GM19043 (cell line): ENCODE measurements at regions not wholly inside any gene's neighbourhood (a gene's known extent, or its start where the extent isn't known, plus 50 kb on each side); places are given as distances from the start of the nearest gene placed in this dataset.
A peak's percentile ranks its signal among the peaks of the same experiment; 100 is the strongest.
"Not testable (repeated sequence)": the region's sequence is repeated elsewhere in the genome, so short reads cannot be mapped to it uniquely, and the experiment has no call there.

Experiments
- ATAC-seq: cut with Tn5 transposase; IDR thresholded peaks from one replicate; pipeline ENCODE4 v1.9.1; 2021; ENCODE audit warnings: low read depth; ENCODE audit not compliant: unreplicated experiment

DNA sequence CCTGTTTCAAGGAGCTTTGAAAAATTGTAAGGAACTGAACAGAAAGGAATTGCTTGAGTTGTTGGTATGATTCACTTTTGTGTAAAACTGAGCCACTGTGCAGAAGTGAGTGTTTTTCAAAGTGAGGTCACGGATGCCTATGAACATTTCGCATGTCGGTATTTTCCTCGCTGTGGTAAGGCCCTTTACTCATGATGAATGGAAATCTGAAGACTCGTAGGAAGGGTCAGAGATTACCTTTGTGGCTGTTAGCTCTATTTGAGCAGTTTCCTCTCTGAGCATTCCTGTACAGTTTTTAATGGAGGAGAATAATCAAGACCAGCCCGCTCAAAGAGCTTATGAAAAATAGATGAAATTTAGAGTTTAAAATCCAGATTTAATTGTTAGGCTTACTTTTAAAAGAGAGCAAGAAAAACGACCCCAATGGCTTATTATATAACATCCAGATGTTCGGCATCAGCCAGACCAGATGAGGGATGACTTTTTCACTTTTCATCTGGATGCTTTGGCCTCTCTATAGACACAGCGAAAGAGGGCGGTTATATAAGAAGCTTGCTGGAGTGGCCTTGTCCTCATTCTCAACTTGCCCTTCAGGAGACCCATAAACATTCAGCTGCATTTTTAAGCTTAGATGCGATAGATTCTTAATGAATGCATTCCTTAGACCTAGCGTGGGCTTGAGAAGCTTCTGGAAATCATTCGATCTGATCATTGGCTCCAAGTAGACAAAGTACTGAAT, 99.5 kb downstream of the CD83 start:
- no peak for ATAC-seq

DNA sequence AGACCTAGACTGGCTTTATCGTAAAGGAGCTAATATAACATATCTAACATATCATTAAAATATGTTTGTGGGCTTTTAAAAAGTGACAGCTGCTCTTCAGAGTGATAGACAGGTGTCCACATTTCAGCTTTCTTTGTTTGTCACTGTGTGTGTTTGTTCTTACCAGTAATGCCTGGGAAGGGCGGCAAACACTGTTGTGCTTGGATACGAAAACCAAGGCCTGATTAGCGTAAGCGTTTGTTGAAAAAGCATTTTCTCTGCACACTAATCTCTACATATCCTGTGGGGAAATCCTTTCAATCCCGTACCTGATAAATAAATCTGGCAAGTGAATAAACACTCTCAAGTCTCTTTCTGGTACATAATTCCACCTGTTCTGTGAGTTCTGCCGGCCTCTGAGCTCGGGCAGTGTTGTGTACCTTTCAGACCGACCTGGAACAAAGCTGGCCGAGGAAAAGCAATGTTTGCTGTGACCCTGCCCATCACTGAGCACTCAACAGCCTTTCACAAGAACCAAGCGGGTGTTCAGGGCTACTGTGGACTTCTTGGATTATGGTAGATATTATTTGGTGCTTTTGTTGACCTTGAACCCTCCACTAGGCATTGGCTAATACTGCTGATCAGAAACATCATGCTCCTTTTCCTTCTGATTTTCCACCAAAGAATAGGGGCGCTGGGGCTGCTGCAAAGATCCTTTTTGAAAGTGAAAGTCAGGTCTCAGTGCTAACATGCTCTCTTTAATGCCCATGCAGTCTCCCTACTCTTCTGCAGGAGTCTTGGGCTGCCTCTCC, 100.4 kb downstream of the CD83 start:
- no peak for ATAC-seq

- ATAC-seq: no peak
Measured at GRCh38 chr6:14218519-14218800, 100.9 kb downstream of the CD83 start.

- ATAC-seq: no peak
Measured at GRCh38 chr6:14221564-14222279, 104.2 kb downstream of the CD83 start.

DNA sequence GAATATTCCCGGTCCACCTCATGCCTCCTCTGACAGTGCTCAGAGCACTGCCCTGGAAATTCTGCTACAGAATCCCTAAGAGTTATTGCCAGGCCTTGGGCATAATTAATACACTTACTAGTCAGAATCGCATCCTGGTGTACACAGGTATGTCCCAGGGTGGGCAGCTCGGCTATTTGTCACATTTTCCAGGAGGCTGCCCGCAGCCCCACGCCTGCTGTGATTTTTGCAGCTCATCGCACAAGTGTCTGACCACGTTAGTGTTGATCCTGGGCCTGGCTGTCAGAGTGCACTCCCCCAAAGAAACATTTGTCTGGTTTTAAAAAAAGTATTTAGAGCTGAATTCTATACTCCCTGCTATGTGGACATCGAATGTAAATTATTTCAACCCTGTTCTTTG, 105.4 kb downstream of the CD83 start:
- no peak for ATAC-seq

DNA sequence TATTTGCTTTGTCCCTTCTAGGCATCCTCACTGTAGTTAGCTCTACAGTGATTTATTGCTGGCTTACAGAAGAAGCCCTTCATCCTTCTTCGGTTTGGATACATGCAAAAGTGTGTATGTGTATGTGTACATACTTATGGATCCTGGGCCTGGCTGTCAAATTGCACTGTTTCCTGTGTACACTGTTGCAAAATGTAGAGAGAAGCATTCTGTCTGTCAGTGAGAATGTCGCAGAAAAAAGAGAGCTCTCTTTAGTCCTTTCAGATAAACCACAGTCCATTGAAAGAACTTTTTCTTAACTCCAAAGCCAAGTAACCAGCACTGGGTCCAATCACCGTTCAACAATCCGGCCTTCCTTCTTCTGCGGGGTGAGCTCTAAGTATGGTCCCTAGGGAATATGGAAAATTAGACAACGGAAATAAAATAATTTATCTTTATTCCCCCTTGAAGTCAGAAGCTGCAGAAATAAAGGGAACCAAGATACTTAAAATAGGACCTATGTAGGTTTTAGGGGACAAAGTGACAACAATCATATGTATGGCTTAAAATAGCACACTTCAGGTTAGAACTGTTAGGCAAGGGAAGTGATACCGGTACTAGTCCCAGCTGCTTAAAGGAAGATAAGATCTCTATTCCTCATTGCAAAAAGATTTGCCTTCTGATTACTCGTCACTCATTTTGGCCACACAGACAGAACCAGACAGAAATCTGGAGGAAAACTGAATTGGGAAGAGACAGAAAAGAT, 107.0 kb downstream of the CD83 start:
- ATAC-seq: peak; percentile 83

GRCh38 chr6:14226051-14226660, 108.6 kb downstream of the CD83 start:
- ATAC-seq: no peak

DNA sequence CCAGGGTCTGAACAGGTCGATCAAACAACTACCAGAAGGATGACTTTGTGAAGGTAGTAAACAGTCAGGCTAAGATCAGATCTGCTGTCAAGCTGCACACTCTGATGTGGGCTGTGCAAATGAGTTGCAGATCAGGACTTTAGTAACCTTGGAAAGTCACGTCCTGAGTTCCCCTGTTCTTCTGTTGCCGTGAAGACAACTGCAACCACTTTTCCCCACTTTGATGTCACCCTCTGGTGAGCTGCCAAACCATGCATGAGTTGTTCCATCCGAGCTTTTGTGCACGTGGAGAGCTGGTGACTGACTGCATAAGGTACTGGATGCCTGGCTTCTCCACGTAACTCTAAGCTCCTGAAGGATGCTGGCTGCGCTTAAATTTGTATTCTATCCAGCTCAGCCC, 111.0 kb downstream of the CD83 start:
- no peak for ATAC-seq

DNA sequence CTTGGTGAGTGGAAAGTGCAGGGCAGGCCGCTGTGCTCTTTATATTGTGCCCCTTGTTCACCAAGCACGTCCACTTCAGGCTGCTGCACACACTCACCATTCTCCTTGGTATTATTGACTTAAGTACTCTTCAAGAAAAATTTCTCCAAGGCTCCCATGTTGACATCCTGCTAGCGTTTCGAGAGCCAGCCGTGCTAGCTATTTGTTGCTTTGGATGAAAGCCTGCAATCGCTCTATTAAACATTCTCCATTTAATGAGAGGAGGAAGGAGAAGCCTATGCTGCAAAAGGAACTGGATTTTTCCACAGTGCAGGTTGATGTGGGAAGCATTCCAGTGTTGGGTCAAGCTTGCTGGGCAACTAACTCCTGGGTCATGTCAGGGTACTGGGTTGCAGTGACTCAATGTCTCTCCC, 113.5 kb downstream of the CD83 start:
- ATAC-seq: no peak

- ATAC-seq: no peak
Measured at GRCh38 chr6:14231501-14232280, 114.1 kb downstream of the CD83 start.

GRCh38 chr6:14232889-14233288, 115.3 kb downstream of the CD83 start:
- ATAC-seq: no peak

GRCh38 chr6:14235653-14236356, 118.2 kb downstream of the CD83 start:
- ATAC-seq: no peak

DNA sequence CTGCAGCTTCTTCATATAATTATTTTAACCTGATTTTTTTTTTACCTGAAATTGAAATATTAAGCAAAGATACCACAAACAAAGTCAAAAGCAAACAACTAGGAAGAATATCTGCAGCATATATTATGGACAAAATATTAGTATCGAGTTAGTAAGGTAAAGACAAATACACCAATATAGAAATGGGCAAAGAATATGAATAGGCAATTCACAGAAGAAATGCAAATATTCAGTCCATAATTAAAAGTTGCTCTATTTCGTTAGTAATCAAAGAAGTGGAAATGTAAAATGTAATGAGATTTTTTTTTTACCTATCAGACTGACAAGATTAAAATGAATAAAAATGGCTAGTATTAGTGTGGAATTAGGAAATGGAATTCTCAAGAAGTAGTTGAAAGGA, 121.5 kb downstream of the CD83 start:
- no peak for ATAC-seq

- no peak for ATAC-seq
Measured at GRCh38 chr6:14240411-14241166, 123.0 kb downstream of the CD83 start.

- ATAC-seq: peak; percentile 66
Measured at GRCh38 chr6:14241255-14242070, 123.9 kb downstream of the CD83 start.

DNA sequence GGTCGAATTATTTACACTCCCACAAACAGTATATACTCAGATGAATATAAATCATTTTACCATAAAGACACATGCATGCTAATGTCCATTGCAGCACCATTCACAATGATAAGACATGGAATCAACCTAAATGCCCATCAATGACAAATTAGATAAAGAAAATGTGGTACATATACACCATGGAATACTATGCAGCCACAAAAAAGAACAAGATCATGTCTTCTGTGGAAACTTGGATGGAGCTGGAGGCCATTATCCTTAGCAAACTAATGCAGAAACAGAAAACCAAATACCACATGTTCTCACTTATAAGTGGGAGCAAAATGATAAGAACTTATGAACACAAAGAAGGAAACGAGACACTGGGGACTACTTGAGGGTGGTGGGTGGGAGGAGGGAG, 125.3 kb downstream of the CD83 start:
- not testable (repeated sequence) for ATAC-seq

DNA sequence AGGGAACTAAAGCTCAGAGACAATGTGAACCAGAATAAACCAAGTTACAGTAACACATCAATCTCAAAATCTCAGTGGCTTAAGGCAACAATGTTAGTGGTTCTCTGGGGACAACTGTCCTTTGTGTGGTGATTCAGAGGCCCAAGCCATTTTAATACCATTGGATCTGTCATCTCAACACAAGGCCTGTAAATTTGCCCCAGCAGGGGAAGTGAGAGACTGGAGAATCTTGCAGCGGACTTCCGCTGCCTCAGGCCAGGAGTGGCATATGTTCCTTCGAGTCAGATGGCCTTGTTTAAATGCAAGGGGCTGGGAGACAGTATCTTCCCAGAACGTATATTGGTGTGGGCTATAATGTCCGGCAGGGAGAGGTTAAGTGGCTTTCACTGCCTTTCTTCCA, 126.0 kb downstream of the CD83 start:
- no peak for ATAC-seq

DNA sequence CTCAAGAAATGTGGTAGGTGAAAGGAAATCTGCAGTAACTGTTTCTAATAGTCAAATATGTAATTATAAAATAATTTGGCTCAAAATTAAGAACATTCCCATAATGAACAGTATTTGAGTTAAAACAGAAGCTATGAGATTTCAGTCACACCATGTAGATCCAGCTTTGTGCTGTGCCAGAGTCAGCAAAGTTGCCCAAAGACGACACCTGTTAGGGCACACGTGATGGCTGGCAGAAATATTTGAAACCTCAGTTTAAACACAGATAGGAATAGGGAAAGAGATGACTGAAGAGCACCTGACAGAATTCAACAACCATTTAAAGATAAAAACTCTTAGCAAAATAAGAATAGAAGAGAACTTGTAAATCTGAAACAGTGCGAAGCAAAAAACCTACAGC, 129.3 kb downstream of the CD83 start:
- no peak for ATAC-seq
